Activated CD4-positive, CD25-positive, alpha-beta regulatory T cell treated with anti-CD3 and anti-CD28 coated beads, Interleukin-2, amount 50 U/mL, for 24 hours (primary cell): ENCODE measurements at regions not wholly inside any gene's neighbourhood (a gene's known extent, or its start where the extent isn't known, plus 50 kb on each side); places are given as distances from the start of the nearest gene placed in this dataset.

Experiments used
- ATAC-seq, 2 donors: fragments of 150-1000 bp; cut with Tn5 transposase; one replicate each; pipeline ENCODE4 v1.10.0; 2021; ENCODE audit warnings: mild to moderate bottlenecking in 1 of 2, moderate library complexity in 1 of 2

DNA sequence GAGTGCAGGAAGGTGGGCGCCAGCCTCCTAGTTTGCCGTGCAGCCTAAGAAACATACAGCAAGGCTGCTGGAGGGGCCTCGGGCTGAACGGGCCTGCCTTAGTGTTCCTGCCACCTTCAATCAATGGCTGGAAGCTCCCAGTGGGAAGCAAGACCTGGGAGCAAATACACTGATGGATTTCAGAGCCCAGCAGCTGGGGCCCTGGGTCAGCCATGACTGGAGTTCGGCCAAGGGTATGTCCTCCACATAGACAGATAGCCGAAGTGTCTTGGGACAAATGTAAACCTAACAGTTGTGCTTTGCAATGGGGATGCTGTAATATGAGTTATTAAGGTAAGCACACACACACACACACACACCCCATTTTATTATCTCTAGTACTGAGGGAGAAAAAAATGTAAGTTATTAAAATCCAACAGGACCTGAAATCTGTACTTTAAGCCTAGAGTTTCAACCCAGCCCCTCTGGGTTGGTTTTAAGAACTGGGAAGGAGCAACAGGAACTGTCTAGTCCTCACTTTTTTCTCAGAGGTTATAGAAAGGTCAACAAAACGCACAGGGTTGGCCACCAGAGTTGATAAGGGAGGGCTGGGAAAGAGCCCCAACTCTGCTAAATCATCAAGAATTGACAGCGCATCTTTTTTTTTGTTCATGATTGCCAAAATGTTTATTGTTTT is 50.0 kb upstream of the CELF2 start:
- no peak for ATAC-seq
